GM12878 (cell line): ENCODE measurements at regions not wholly inside any gene's neighbourhood (a gene's known extent, or its start where the extent isn't known, plus 50 kb on each side); places are given as distances from the start of the nearest gene placed in this dataset.

Experiments
- ATAC-seq: fragments of 200-7000 bp; cut with Tn5 transposase; 3 replicates; pipeline ENCODE4 v1.9.1; 2020; ENCODE audit warnings: mild to moderate bottlenecking, moderate library complexity
- BruUV-seq: library from RNA; stranded (reverse); fragments of 400-500 nt; replicated peaks from 2 replicates; lab custom pipeline; 2021; lab: Mats Ljungman, UMichigan
- CTCF ChIA-PET: fragments of 300-600 bp; sonication (Branson Sonifier 250); formaldehyde crosslinking; extraction: SDS; loops from one replicate; lab custom pipeline; 2021; ENCODE audit warnings: inconsistent platforms; lab: Yijun Ruan, JAX
- POLR2A ChIA-PET: fragments of 350-600 bp; formaldehyde crosslinking; extraction: SDS; loops from one replicate; lab custom pipeline; 2021; ENCODE audit warnings: inconsistent platforms; lab: Charles Lee
- RAD21 ChIA-PET: fragments of 300-600 bp; sonication (Branson Sonifier 250); formaldehyde crosslinking; loops from one replicate; lab custom pipeline; 2023; ENCODE audit warnings: antibody characterized with exemption; ENCODE audit not compliant: unreplicated experiment; lab: Charles Lee
- SMC1A ChIA-PET: fragments of 300-600 bp; sonication (Branson Sonifier 250); formaldehyde crosslinking; loops from one replicate; lab custom pipeline; 2023; ENCODE audit not compliant: unreplicated experiment, uncharacterized antibody; lab: Charles Lee
- DNase-seq: peaks from one replicate; pipeline ENCODE4 v3.0.0-alpha.2; 2011; ENCODE audit warnings: low read depth, low spot score
- FAIRE-seq: peaks from 3 replicates; lab custom pipeline; 2011; peaks lifted over from hg19 to GRCh38; lab: Jason Lieb, UNC
- H2AFZ ChIP-seq: 2 replicates; pipeline ENCODE4 v1.6.0; 2011; ENCODE audit warnings: low read depth, low read length, control low read depth; ENCODE audit not compliant: control insufficient read depth
- H3K27ac ChIP-seq: 2 replicates; pipeline ENCODE4 v1.5.1; 2011; ENCODE audit warnings: control low read depth; ENCODE audit not compliant: control insufficient read depth, insufficient read depth
- H3K27me3 ChIP-seq, 2 experiments: replicated peaks in 1 of 2; 2 replicates each; pipeline versions ENCODE4 v1.6.0 to v1.6.1; 2011; ENCODE audit warnings: low read length in 1 of 2; ENCODE audit not compliant: control insufficient read depth in 2 of 2, insufficient read depth in 2 of 2
- H3K36me3 ChIP-seq, 2 experiments: 2 replicates each; pipeline ENCODE4 v1.5.1; 2011; ENCODE audit warnings: low read length in 1 of 2; ENCODE audit not compliant: control insufficient read depth in 2 of 2, insufficient read depth in 2 of 2
- H3K4me1 ChIP-seq: 2 replicates; pipeline ENCODE4 v1.6.1; 2011; ENCODE audit warnings: mild to moderate bottlenecking, low read length, moderate library complexity, mixed read lengths; ENCODE audit not compliant: control insufficient read depth, insufficient read depth
- H3K4me2 ChIP-seq: 2 replicates; pipeline ENCODE4 v1.6.0; 2011; ENCODE audit warnings: control low read depth; ENCODE audit not compliant: control insufficient read depth, insufficient read depth
- H3K4me3 ChIP-seq: fragments of 200-600 bp; sonication (generic); 2 replicates; pipeline ENCODE4 v1.5.1; 2016
- H3K79me2 ChIP-seq: 2 replicates; pipeline ENCODE4 v1.6.0; 2011; ENCODE audit warnings: low read length; ENCODE audit not compliant: control insufficient read depth, insufficient read depth
- H3K9ac ChIP-seq: 2 replicates; pipeline ENCODE4 v1.8.0; 2011; ENCODE audit warnings: low read length, control low read depth, mixed read lengths; ENCODE audit not compliant: control insufficient read depth, insufficient read depth
- H3K9me3 ChIP-seq: replicated peaks from 3 replicates; pipeline ENCODE4 v1.5.1; 2011; ENCODE audit warnings: mild to moderate bottlenecking, low read length; ENCODE audit not compliant: control insufficient read depth, insufficient read depth
- H4K20me1 ChIP-seq: 2 replicates; pipeline ENCODE4 v1.6.0; 2011; ENCODE audit not compliant: control insufficient read depth, insufficient read depth
- BACH1 ChIP-seq: fragments of 450-650 bp; IDR thresholded peaks from 2 replicates; pipeline ENCODE4 v1.6.1; 2017; ENCODE audit warnings: mild to moderate bottlenecking, borderline replicate concordance
- BCLAF1 ChIP-seq: fragments of 450-650 bp; IDR thresholded peaks from 2 replicates; pipeline ENCODE4 v1.6.1; 2017; ENCODE audit warnings: antibody characterized with exemption, mild to moderate bottlenecking, moderate library complexity
- CBX3 ChIP-seq: fragments of 200-600 bp; sonication (generic); IDR thresholded peaks from 2 replicates; pipeline ENCODE4 v1.6.1; 2016; ENCODE audit warnings: low read depth, borderline replicate concordance
- CUX1 ChIP-seq: IDR thresholded peaks from 2 replicates; pipeline ENCODE4 v1.6.1; 2012; ENCODE audit warnings: improper control_type of control experiment, low read depth, low read length; ENCODE audit not compliant: insufficient replicate concordance
- MXI1 ChIP-seq: fragments of 150-350 bp; IDR thresholded peaks from 2 replicates; pipeline ENCODE4 v1.6.1; 2011; ENCODE audit warnings: low read depth, mild to moderate bottlenecking, inconsistent platforms, low read length, improper control_type of control experiment
- NR2F1 ChIP-seq: fragments of 450-650 bp; conservative IDR thresholded peaks from 2 replicates; pipeline ENCODE4 v1.6.1; 2017; ENCODE audit warnings: mild to moderate bottlenecking
- POLR2A ChIP-seq: IDR thresholded peaks from 2 replicates; pipeline ENCODE4 v1.6.1; 2011; ENCODE audit warnings: low read depth, mild to moderate bottlenecking, low read length
- POU2F2 ChIP-seq: IDR thresholded peaks from 3 replicates; pipeline ENCODE4 v1.6.1; 2011; ENCODE audit warnings: low read depth, mild to moderate bottlenecking, low read length, borderline replicate concordance
- ZBTB33 ChIP-seq: fragments of 450-650 bp; IDR thresholded peaks from 2 replicates; pipeline ENCODE4 v1.6.1; 2017; ENCODE audit warnings: mild to moderate bottlenecking
- ZNF217 ChIP-seq: fragments of 450-650 bp; IDR thresholded peaks from 2 replicates; pipeline ENCODE4 v1.6.1; 2017; ENCODE audit warnings: antibody characterized with exemption, mild to moderate bottlenecking
- WGBS: methylation state at CpG from one replicate; pipeline ENCODE4 v1.1.6; 2016; ENCODE audit warnings: low lambda C conversion rate; ENCODE audit not compliant: insufficient replicate concordance, insufficient coverage; ENCODE audit errors: missing lambda C conversion rate; 5-methylcytosine and 5-hydroxymethylcytosine counted together
- in situ Hi-C: fragments of 300-500 bp; cut with MboI; formaldehyde crosslinking; loops from 9 replicates; pipeline ENCODE4 v1.14.3; 2018; ENCODE audit warnings: mixed read lengths
- intact Hi-C: fragments of 100-400 bp; cut with micrococcal nuclease; formaldehyde crosslinking; loops from one replicate; pipeline ENCODE4 v1.14.2; 2022; ENCODE audit not compliant: unreplicated experiment

- TF ChIP-seq ZBTB33 (no peak), POU2F2 (no peak)
Measured at GRCh38 chr1:143718021-143718420, 253.8 kb downstream of the FAM72C start (continued).

- SMC1A ChIA-PET = no interaction called here
- Histone ChIP-seq H3K36me3 (no peaks in the 10 kb centered on the region), H3K4me3 (no peak overlapping the region), H2AFZ (no peak overlapping the region), H3K27me3 (no peaks in the 10 kb centered on the region), H3K27ac (no peak overlapping the region), H3K79me2 (no peaks in the 10 kb centered on the region), H3K9ac (no peak overlapping the region), H3K4me2 (no peak overlapping the region)
- no TSS peak for BruUV-seq
- RAD21 ChIA-PET = no interaction called here
- 31% methylated on average over 19 of the region's 21 CpGs for WGBS
- intact Hi-C loops = no loop called here
- TF ChIP-seq CUX1 (no peak), POLR2A (no peak), ZNF217 (no peak), BACH1 (no peak), MXI1 (no peak), CBX3 (no peak), NR2F1 (no peak), BCLAF1 (no peak)
- TF ChIP-seq, all 136 proteins: peak for 0
- Histone ChIP-seq H3K4me1 (no peaks in the 10 kb centered on the region), H4K20me1 (no peaks in the 10 kb centered on the region), H3K9me3 (no peaks in the 10 kb centered on the region)
- no peak for ATAC-seq
- no peak for DNase-seq
- in situ Hi-C loops = no loop called here
- POLR2A ChIA-PET = no interaction called here
- CTCF ChIA-PET = no interaction called here
- FAIRE-seq = no peak
Measured at GRCh38 chr1:143717434-143717833, 254.4 kb downstream of the FAM72C start.
